Vagina (tissue), 2 donors: ENCODE measurements at regions not wholly inside any gene's neighbourhood (a gene's known extent, or its start where the extent isn't known, plus 50 kb on each side); places are given as distances from the start of the nearest gene placed in this dataset.

ENCODE experiments used
- DNase-seq, 2 donors: peaks; one replicate each; pipeline ENCODE4 v3.0.0-alpha.2; 2017; ENCODE audit errors: extremely low spot score in 2 of 2
- H3K27ac ChIP-seq: fragments of 200-600 bp; sonication (generic); one replicate; pipeline ENCODE4 v1.5.1; 2019
- H3K27me3 ChIP-seq: fragments of 200-600 bp; sonication (generic); one replicate; pipeline ENCODE4 v1.5.1; 2019
- H3K36me3 ChIP-seq, 2 donors: fragments of 200-600 bp; sonication (generic); one replicate each; pipeline ENCODE4 v1.5.1; 2017 to 2019
- H3K4me1 ChIP-seq: fragments of 200-600 bp; sonication (generic); one replicate; pipeline ENCODE4 v1.5.1; 2019
- H3K4me3 ChIP-seq, 2 donors: fragments of 200-600 bp; sonication (generic); 1 replicate in 1 of 2; 2 replicates in 1 of 2; pipeline ENCODE4 v1.5.1; 2016 to 2019
- H3K9me3 ChIP-seq: fragments of 200-600 bp; sonication (generic); one replicate; pipeline ENCODE4 v1.5.1; 2019
- CTCF ChIP-seq, 3 experiments: fragments of 450-650 bp in 2 of 3; fragments of 200-600 bp in 1 of 3; sonication (generic) in 1 of 3; IDR thresholded peaks; one replicate each; pipeline ENCODE4 v1.5.1; 2017 to 2019; ENCODE audit warnings: antibody characterized with exemption in 3 of 3, mild to moderate bottlenecking in 2 of 3, moderate library complexity in 2 of 3
- POLR2A ChIP-seq, 2 donors: fragments of 450-650 bp; IDR thresholded peaks; one replicate each; pipeline ENCODE4 v1.6.1; 2017; ENCODE audit warnings: antibody characterized with exemption in 2 of 2, mild to moderate bottlenecking in 2 of 2, moderate library complexity in 2 of 2
- POLR2AphosphoS5 ChIP-seq, 2 donors: sonication (generic); formaldehyde crosslinking; IDR thresholded peaks; one replicate each; pipeline ENCODE4 v1.9.0; 2017; ENCODE audit warnings: antibody characterized with exemption in 2 of 2, mild to moderate bottlenecking in 2 of 2, low read depth in 1 of 2; ENCODE audit not compliant: insufficient read depth in 1 of 2
- intact Hi-C: fragments of 100-400 bp; cut with DNase I; formaldehyde crosslinking; loops from one replicate; pipeline ENCODE4 v1.15.1; 2023

DNA sequence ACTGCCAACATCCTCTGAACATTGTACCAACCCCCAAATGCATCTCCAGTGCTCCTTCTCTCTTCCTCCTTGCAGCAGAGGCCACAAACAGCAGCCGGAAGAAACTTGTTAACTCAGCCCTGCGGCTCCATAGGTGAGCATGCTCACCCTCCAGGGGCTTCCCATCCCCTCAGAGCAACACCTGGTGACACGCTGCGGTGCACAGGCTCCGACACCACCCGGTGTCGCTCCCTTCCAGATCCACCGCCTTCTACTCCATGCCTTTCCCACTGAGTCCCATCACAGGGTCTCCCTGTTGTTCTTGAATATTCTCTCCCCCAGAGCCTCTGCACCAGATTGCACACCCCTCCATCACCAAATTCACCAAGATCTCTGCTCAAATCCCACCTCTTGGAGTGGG lies 171.5 kb upstream of the FHL2 start:
- no peak overlapping the region for H3K27ac ChIP-seq
- peaks cover 13% of the 10 kb centered on the region for H3K4me1 ChIP-seq
- DNase-seq, result no peak
- no peak overlapping the region for H3K4me3 ChIP-seq
- H3K27me3 ChIP-seq, result no peaks in the 10 kb centered on the region
- H3K36me3 ChIP-seq, result no peaks in the 10 kb centered on the region
- TF ChIP-seq POLR2AphosphoS5 (IDR thresholded peaks at IDR 0.05; ENCODE audit: insufficient read depth in 1 of 2, low read depth in 1 of 2), result no peak
- TF ChIP-seq POLR2A (IDR thresholded peaks at IDR 0.05), result no peak
- TF ChIP-seq CTCF (IDR thresholded peaks at IDR 0.05), result no peak
- intact Hi-C loops, result no loop called here
- no peaks in the 10 kb centered on the region for H3K9me3 ChIP-seq

DNA sequence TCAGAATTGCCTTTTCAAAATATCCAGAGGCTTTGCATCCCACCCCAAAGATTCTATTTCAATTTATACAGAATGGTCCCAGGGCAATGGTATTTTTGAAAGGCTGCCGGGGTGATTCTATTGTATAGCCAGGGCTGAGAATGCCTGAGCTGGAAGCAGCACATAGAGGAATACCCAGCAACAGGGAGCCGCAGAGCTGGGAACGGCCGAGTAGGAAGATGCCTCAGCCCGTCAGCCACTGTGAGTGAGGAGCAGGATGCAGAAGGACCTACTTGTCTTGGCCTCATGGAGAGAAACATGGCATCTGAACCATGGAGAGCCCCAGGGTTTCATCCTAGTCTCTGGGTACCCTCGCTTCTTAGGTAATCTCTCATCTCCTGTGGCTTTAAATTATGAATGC lies 170.8 kb upstream of the FHL2 start:
- Histone ChIP-seq H3K36me3 (no peaks in the 10 kb centered on the region), H3K4me1 (peaks cover 13% of the 10 kb centered on the region), H3K4me3 (no peak overlapping the region), H3K27ac (no peak overlapping the region), H3K27me3 (no peaks in the 10 kb centered on the region), H3K9me3 (no peaks in the 10 kb centered on the region)
- no peak for TF ChIP-seq POLR2AphosphoS5 (IDR thresholded peaks at IDR 0.05; ENCODE audit: insufficient read depth in 1 of 2, low read depth in 1 of 2)
- TF ChIP-seq POLR2A (IDR thresholded peaks at IDR 0.05), result no peak
- TF ChIP-seq CTCF (IDR thresholded peaks at IDR 0.05), result no peak
- no peak for DNase-seq
- intact Hi-C loops, result no loop called here

- H3K27me3 ChIP-seq, result no peaks in the 10 kb centered on the region
- H3K27ac ChIP-seq, result no peak overlapping the region
- TF ChIP-seq CTCF (IDR thresholded peaks at IDR 0.05) (no peak), POLR2AphosphoS5 (IDR thresholded peaks at IDR 0.05; ENCODE audit: insufficient read depth in 1 of 2, low read depth in 1 of 2) (no peak), POLR2A (IDR thresholded peaks at IDR 0.05) (no peak)
- H3K36me3 ChIP-seq, result no peaks in the 10 kb centered on the region
- no peak for DNase-seq
- H3K4me3 ChIP-seq, result no peak overlapping the region
- no peaks in the 10 kb centered on the region for H3K9me3 ChIP-seq
- intact Hi-C loops, result no loop called here
- H3K4me1 ChIP-seq, result no peaks in the 10 kb centered on the region
Measured at GRCh38 chr2:105567996-105568494, 169.2 kb upstream of the FHL2 start.

- H3K36me3 ChIP-seq, result no peaks in the 10 kb centered on the region
- H3K4me1 ChIP-seq, result peaks cover under 1% of the 10 kb centered on the region
- TF ChIP-seq CTCF (IDR thresholded peaks at IDR 0.05), result no peak
- TF ChIP-seq POLR2A (IDR thresholded peaks at IDR 0.05), result no peak
- no peak for TF ChIP-seq POLR2AphosphoS5 (IDR thresholded peaks at IDR 0.05; ENCODE audit: insufficient read depth in 1 of 2, low read depth in 1 of 2)
- H3K9me3 ChIP-seq, result no peaks in the 10 kb centered on the region
- H3K27me3 ChIP-seq, result no peaks in the 10 kb centered on the region
- intact Hi-C loops, result no loop called here
- no peak for DNase-seq
- H3K4me3 ChIP-seq, result no peak overlapping the region
- no peak overlapping the region for H3K27ac ChIP-seq
Measured at GRCh38 chr2:105563000-105563719, 164.3 kb upstream of the FHL2 start.

- intact Hi-C loops, result no loop called here
- no peak for TF ChIP-seq CTCF (IDR thresholded peaks at IDR 0.05)
- TF ChIP-seq POLR2A (IDR thresholded peaks at IDR 0.05), result no peak
- TF ChIP-seq POLR2AphosphoS5 (IDR thresholded peaks at IDR 0.05; ENCODE audit: insufficient read depth in 1 of 2, low read depth in 1 of 2), result no peak
- peaks cover 11% of the 10 kb centered on the region for H3K4me1 ChIP-seq
- no peak for DNase-seq
- H3K36me3 ChIP-seq, result no peaks in the 10 kb centered on the region
- no peak overlapping the region for H3K27ac ChIP-seq
- no peak overlapping the region for H3K4me3 ChIP-seq
- H3K27me3 ChIP-seq, result no peaks in the 10 kb centered on the region
- no peaks in the 10 kb centered on the region for H3K9me3 ChIP-seq
Measured at GRCh38 chr2:105561401-105561800, 162.6 kb upstream of the FHL2 start.
